Mucosa of descending colon (tissue), 3 donors: ENCODE measurements at regions not wholly inside any gene's neighbourhood (a gene's known extent, or its start where the extent isn't known, plus 50 kb on each side); places are given as distances from the start of the nearest gene placed in this dataset.

Experiments
- ATAC-seq: fragments of 200-7000 bp; cut with Tn5 transposase; one replicate; pipeline ENCODE4 v1.9.1; 2020; ENCODE audit warnings: mild to moderate bottlenecking, moderate library complexity
- DNase-seq, 3 donors: peaks; one replicate each; pipeline ENCODE4 v3.0.0-alpha.2; 2020
- H3K36me3 ChIP-seq: fragments of 200-600 bp; one replicate; pipeline ENCODE4 v1.8.0; 2021; ENCODE audit warnings: low read depth, mild to moderate bottlenecking
- H3K4me1 ChIP-seq: fragments of 200-600 bp; one replicate; pipeline ENCODE4 v1.8.0; 2021; ENCODE audit warnings: low read depth, mild to moderate bottlenecking
- H3K4me3 ChIP-seq: fragments of 200-600 bp; one replicate; pipeline ENCODE4 v1.8.0; 2021; ENCODE audit warnings: mild to moderate bottlenecking
- H3K9me3 ChIP-seq: fragments of 200-600 bp; one replicate; pipeline ENCODE4 v1.8.0; 2021; ENCODE audit warnings: mild to moderate bottlenecking
- CTCF ChIP-seq: fragments of 200-600 bp; IDR thresholded peaks from one replicate; pipeline ENCODE4 v1.8.0; 2022; ENCODE audit warnings: antibody characterized with exemption, mild to moderate bottlenecking
- intact Hi-C, 2 donors: fragments of 100-400 bp; cut with DNase I in 1 of 2; cut with micrococcal nuclease in 1 of 2; formaldehyde crosslinking; loops; one replicate each; pipeline versions ENCODE4 v1.11.0 to v1.11.1; 2022; cut with DNase I, micrococcal nuclease
- donor health status: DM: no; HTN: no; CAD: no; lungs with moderate emphysema.
- donor health status: DM: no; HTN: no; CAD: no.
- donor health status: DM: no; HTN: yes; CAD: no.

GRCh38 chr13:27847669-27848068 lies 55.4 kb downstream of the GSX1 start:
- ATAC-seq: no peak
- no peak for TF ChIP-seq CTCF
- Histone ChIP-seq H3K9me3 (no peaks in the 10 kb centered on the region), H3K4me3 (no peak overlapping the region), H3K36me3 (no peaks in the 10 kb centered on the region), H3K4me1 (no peaks in the 10 kb centered on the region)
- no peak for DNase-seq
- intact Hi-C loops: no loop called here

- no peak for TF ChIP-seq CTCF
- Histone ChIP-seq H3K4me3 (no peak overlapping the region), H3K36me3 (no peaks in the 10 kb centered on the region), H3K4me1 (no peaks in the 10 kb centered on the region), H3K9me3 (no peaks in the 10 kb centered on the region)
- no peak for ATAC-seq
- intact Hi-C loops: no loop called here
- no peak for DNase-seq
Observed at GRCh38 chr13:27851096-27851850, 59.0 kb downstream of the GSX1 start.

- H3K4me3 ChIP-seq: no peak overlapping the region
- no peaks in the 10 kb centered on the region for H3K36me3 ChIP-seq
- H3K9me3 ChIP-seq: no peaks in the 10 kb centered on the region
- H3K4me1 ChIP-seq: no peaks in the 10 kb centered on the region
- ATAC-seq (no peak), DNase-seq (no peak)
- no peak for TF ChIP-seq CTCF
- intact Hi-C loops: no loop called here
Observed at GRCh38 chr13:27852491-27852890, 60.2 kb downstream of the GSX1 start.

GRCh38 chr13:27853335-27853734 lies 61.1 kb downstream of the GSX1 start:
- intact Hi-C loops: no loop called here
- no peak overlapping the region for H3K4me3 ChIP-seq
- ATAC-seq (no peak), DNase-seq (no peak)
- H3K36me3 ChIP-seq: no peaks in the 10 kb centered on the region
- no peaks in the 10 kb centered on the region for H3K9me3 ChIP-seq
- no peak for TF ChIP-seq CTCF
- H3K4me1 ChIP-seq: no peaks in the 10 kb centered on the region

GRCh38 chr13:27853861-27854260 lies 61.6 kb downstream of the GSX1 start:
- no peak for TF ChIP-seq CTCF
- no peak for ATAC-seq

GRCh38 chr13:27854606-27855005 lies 62.3 kb downstream of the GSX1 start:
- H3K9me3 ChIP-seq: no peaks in the 10 kb centered on the region
- DNase-seq: no peak
- ATAC-seq: no peak
- intact Hi-C loops: no loop called here
- no peaks in the 10 kb centered on the region for H3K4me1 ChIP-seq
- no peaks in the 10 kb centered on the region for H3K36me3 ChIP-seq
- TF ChIP-seq CTCF: no peak
- no peak overlapping the region for H3K4me3 ChIP-seq

More at GRCh38 chr13:27853861-27854260, 61.6 kb downstream of the GSX1 start:
- Histone ChIP-seq H3K36me3 (no peaks in the 10 kb centered on the region), H3K9me3 (no peaks in the 10 kb centered on the region), H3K4me1 (no peaks in the 10 kb centered on the region), H3K4me3 (no peak overlapping the region)
- intact Hi-C loops: no loop called here
- no peak for DNase-seq
